SK-N-SH (cell line): ENCODE measurements at regions not wholly inside any gene's neighbourhood (a gene's known extent, or its start where the extent isn't known, plus 50 kb on each side); places are given as distances from the start of the nearest gene placed in this dataset.

ENCODE experiments used
- CTCF ChIA-PET: fragments of 300-600, 350-600 bp; formaldehyde crosslinking; extraction: SDS; loops from one replicate; lab custom pipeline; 2021; lab: Yijun Ruan, JAX
- POLR2A ChIA-PET: fragments of 350-600 bp; sonication (Branson Sonifier 250); formaldehyde crosslinking; extraction: SDS; loops from one replicate; lab custom pipeline; 2020; ENCODE audit warnings: antibody characterized with exemption, inconsistent platforms; lab: Yijun Ruan, JAX
- DNase-seq: peaks from one replicate; pipeline ENCODE4 v3.0.0; 2012
- H2AFZ ChIP-seq: fragments of 200-600 bp; sonication (generic); 2 replicates; pipeline ENCODE4 v1.8.1; 2016; ENCODE audit warnings: antibody characterized with exemption, mild to moderate bottlenecking, low read depth
- H3F3A ChIP-seq: fragments of 200-600 bp; sonication (generic); replicated peaks from 2 replicates; pipeline ENCODE3; 2016; ENCODE audit warnings: antibody characterized with exemption, mild to moderate bottlenecking; ENCODE audit not compliant: insufficient read depth
- H3K27ac ChIP-seq, 2 experiments: fragments of 200-500 bp in 1 of 2; fragments of 200-600 bp in 1 of 2; sonication (Bioruptor generic) in 1 of 2; sonication (generic), shearing (Covaris generic) in 1 of 2; 2 replicates each; pipeline versions ENCODE4 v1.5.1 to v1.6.1; 2014 to 2016; ENCODE audit warnings: low read depth in 2 of 2, inconsistent platforms in 1 of 2, low read length in 1 of 2, mild to moderate bottlenecking in 1 of 2, mixed read lengths in 1 of 2
- H3K27me3 ChIP-seq: fragments of 200-600 bp; sonication (generic), shearing (Covaris generic); 2 replicates; pipeline ENCODE4 v1.6.1; 2016; ENCODE audit warnings: mixed run types; ENCODE audit not compliant: insufficient read depth
- H3K36me3 ChIP-seq, 2 experiments: fragments of 200-500 bp in 1 of 2; fragments of 200-600 bp in 1 of 2; sonication (Bioruptor generic) in 1 of 2; sonication (generic) in 1 of 2; replicated peaks in 1 of 2; 2 replicates each; pipeline versions ENCODE3 to v1.5.1; 2014 to 2016; ENCODE audit warnings: low read length in 1 of 2, mild to moderate bottlenecking in 1 of 2; ENCODE audit not compliant: insufficient read depth in 2 of 2, control insufficient read depth in 1 of 2
- H3K4me1 ChIP-seq, 2 experiments: fragments of 200-500 bp in 1 of 2; fragments of 200-600 bp in 1 of 2; sonication (Bioruptor generic) in 1 of 2; sonication (generic), shearing (Covaris generic) in 1 of 2; 2 replicates each; pipeline versions ENCODE4 v1.5.1 to v1.6.1; 2014 to 2016; ENCODE audit warnings: low read depth in 1 of 2, low read length in 1 of 2, mixed run types in 1 of 2; ENCODE audit not compliant: insufficient read depth in 2 of 2, control insufficient read depth in 1 of 2
- H3K4me2 ChIP-seq: fragments of 200-600 bp; sonication (generic), shearing (Covaris generic); 2 replicates; pipeline ENCODE4 v1.6.1; 2017; ENCODE audit warnings: mixed run types
- H3K4me3 ChIP-seq, 2 experiments: fragments of 200-500 bp in 1 of 2; fragments of 200-600 bp in 1 of 2; sonication (Bioruptor generic) in 1 of 2; sonication (generic), shearing (Covaris generic) in 1 of 2; 2 replicates each; pipeline versions ENCODE4 v1.5.1 to v1.8.1; 2014 to 2016; ENCODE audit warnings: low read depth in 2 of 2, inconsistent platforms in 1 of 2, low read length in 1 of 2, mild to moderate bottlenecking in 1 of 2, mixed read lengths in 1 of 2, moderate library complexity in 1 of 2
- H3K79me2 ChIP-seq: fragments of 200-600 bp; sonication (generic); 2 replicates; pipeline ENCODE4 v1.8.1; 2017; ENCODE audit warnings: mild to moderate bottlenecking; ENCODE audit not compliant: insufficient read depth
- H3K9ac ChIP-seq: fragments of 200-600 bp; sonication (generic); 2 replicates; pipeline ENCODE4 v1.6.1; 2017; ENCODE audit warnings: mixed run types
- H3K9me2 ChIP-seq: fragments of 200-600 bp; sonication (generic); 2 replicates; pipeline ENCODE4 v1.6.1; 2017; ENCODE audit warnings: mixed run types
- H3K9me3 ChIP-seq: fragments of 200-600 bp; sonication (generic); 2 replicates; pipeline ENCODE4 v1.6.1; 2017; ENCODE audit warnings: mixed run types, mild to moderate bottlenecking, moderate library complexity
- H4K20me1 ChIP-seq: fragments of 200-600 bp; sonication (generic); 2 replicates; pipeline ENCODE4 v1.6.1; 2017; ENCODE audit warnings: mild to moderate bottlenecking, mixed run types; ENCODE audit not compliant: insufficient read depth
- CHD2 ChIP-seq: fragments of 150-350 bp; IDR thresholded peaks from 2 replicates; pipeline ENCODE4 v1.6.1; 2018; ENCODE audit warnings: low read length; ENCODE audit not compliant: partially characterized antibody
- ELF1 ChIP-seq: IDR thresholded peaks from 2 replicates; pipeline ENCODE4 v1.4.0; 2012
- GATA2 ChIP-seq: sonication (generic); formaldehyde crosslinking; IDR thresholded peaks from 2 replicates; pipeline ENCODE4 v1.5.0; 2020; ENCODE audit warnings: mild to moderate bottlenecking, missing genetic modification reagents
- MXI1 ChIP-seq: IDR thresholded peaks from 2 replicates; pipeline ENCODE4 v1.6.1; 2012; ENCODE audit warnings: mild to moderate bottlenecking, low read depth, low read length, improper control_type of control experiment
- NFIC ChIP-seq: IDR thresholded peaks from 2 replicates; pipeline ENCODE4 v1.4.0; 2012; ENCODE audit warnings: borderline replicate concordance
- POLR2AphosphoS5 ChIP-seq: IDR thresholded peaks from 2 replicates; pipeline ENCODE4 v1.6.1; 2012; ENCODE audit warnings: low read depth, low read length
- RAD21 ChIP-seq: IDR thresholded peaks from 2 replicates; pipeline ENCODE4 v1.6.1; 2012; ENCODE audit warnings: mild to moderate bottlenecking, low read length
- SIN3A ChIP-seq: IDR thresholded peaks from 2 replicates; pipeline ENCODE4 v1.6.1; 2012; ENCODE audit warnings: low read depth, mild to moderate bottlenecking, low read length, moderate library complexity, borderline replicate concordance
- TAF1 ChIP-seq: IDR thresholded peaks from 2 replicates; pipeline ENCODE4 v1.6.1; 2012; ENCODE audit warnings: low read depth, mild to moderate bottlenecking, low read length, moderate library complexity, borderline replicate concordance
- YY1 ChIP-seq: IDR thresholded peaks from 2 replicates; pipeline ENCODE4 v1.4.0; 2012; ENCODE audit warnings: low read depth, mild to moderate bottlenecking
- WGBS: methylation state at CpG from one replicate; pipeline ENCODE4 v1.1.6; 2017; ENCODE audit warnings: low lambda C conversion rate; 5-methylcytosine and 5-hydroxymethylcytosine counted together
- TF ChIP-seq, protein P1 (sequence below): IDR thresholded peaks from 2 replicates; pipeline ENCODE4; 2012
- TF ChIP-seq, protein P2 (sequence below): IDR thresholded peaks from 2 replicates; pipeline ENCODE4 v1.4.0; 2012; ENCODE audit warnings: low read depth
- TF ChIP-seq, protein P3 (sequence below): fragments of 200-600 bp; sonication (generic); IDR thresholded peaks from 2 replicates; pipeline ENCODE4 v1.6.1; 2017; ENCODE audit warnings: antibody characterized with exemption, mild to moderate bottlenecking, moderate library complexity

DNA sequence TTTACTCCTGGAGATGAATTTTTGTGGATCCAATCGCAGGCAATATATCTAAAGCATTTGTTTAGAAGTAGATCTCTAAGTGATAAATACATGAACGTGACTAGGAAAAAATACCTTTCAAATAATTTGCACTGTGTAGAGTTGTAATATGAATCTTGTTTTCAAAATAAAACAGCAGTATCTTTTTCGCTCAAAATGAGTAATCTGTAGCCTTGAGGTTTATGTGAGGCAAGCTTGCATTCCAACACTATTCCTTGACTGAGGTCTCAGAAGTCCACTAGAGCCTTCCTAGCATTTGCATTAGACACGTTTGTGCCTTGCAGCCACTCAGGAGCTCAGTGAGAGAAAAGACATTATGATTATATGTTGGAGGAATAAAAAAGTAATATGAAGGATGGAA is 138.3 kb upstream of the ROBO1 start:
- H3F3A ChIP-seq, result no peaks in the 10 kb centered on the region
- TF ChIP-seq, protein P1, sequence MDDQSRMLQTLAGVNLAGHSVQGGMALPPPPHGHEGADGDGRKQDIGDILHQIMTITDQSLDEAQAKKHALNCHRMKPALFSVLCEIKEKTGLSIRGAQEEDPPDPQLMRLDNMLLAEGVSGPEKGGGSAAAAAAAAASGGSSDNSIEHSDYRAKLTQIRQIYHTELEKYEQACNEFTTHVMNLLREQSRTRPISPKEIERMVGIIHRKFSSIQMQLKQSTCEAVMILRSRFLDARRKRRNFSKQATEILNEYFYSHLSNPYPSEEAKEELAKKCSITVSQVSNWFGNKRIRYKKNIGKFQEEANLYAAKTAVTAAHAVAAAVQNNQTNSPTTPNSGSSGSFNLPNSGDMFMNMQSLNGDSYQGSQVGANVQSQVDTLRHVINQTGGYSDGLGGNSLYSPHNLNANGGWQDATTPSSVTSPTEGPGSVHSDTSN, result no peak
- TF ChIP-seq RAD21 (no peak), ELF1 (no peak), SIN3A (no peak), MXI1 (no peak), NFIC (no peak)
- TF ChIP-seq, protein P2, sequence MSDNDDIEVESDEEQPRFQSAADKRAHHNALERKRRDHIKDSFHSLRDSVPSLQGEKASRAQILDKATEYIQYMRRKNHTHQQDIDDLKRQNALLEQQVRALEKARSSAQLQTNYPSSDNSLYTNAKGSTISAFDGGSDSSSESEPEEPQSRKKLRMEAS, result no peak
- TF ChIP-seq, protein P3, sequence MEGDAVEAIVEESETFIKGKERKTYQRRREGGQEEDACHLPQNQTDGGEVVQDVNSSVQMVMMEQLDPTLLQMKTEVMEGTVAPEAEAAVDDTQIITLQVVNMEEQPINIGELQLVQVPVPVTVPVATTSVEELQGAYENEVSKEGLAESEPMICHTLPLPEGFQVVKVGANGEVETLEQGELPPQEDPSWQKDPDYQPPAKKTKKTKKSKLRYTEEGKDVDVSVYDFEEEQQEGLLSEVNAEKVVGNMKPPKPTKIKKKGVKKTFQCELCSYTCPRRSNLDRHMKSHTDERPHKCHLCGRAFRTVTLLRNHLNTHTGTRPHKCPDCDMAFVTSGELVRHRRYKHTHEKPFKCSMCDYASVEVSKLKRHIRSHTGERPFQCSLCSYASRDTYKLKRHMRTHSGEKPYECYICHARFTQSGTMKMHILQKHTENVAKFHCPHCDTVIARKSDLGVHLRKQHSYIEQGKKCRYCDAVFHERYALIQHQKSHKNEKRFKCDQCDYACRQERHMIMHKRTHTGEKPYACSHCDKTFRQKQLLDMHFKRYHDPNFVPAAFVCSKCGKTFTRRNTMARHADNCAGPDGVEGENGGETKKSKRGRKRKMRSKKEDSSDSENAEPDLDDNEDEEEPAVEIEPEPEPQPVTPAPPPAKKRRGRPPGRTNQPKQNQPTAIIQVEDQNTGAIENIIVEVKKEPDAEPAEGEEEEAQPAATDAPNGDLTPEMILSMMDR, result no peak
- 44% methylated on average over 4 of the region's 4 CpGs for WGBS
- no peaks in the 10 kb centered on the region for H3K4me1 ChIP-seq
- no peaks in the 10 kb centered on the region for H3K9me3 ChIP-seq
- ChIA-PET POLR2A (no interaction called here), CTCF (no interaction called here)
- H3K36me3 ChIP-seq, result no peaks in the 10 kb centered on the region
- H3K27ac ChIP-seq, result no peak overlapping the region
- no peak overlapping the region for H2AFZ ChIP-seq
- H3K4me3 ChIP-seq, result no peak overlapping the region
- H3K9ac ChIP-seq, result no peak overlapping the region
- 0 out of 2 replicates have a peak, but pooled peaks cover 2% of the 10 kb centered on the region for H4K20me1 ChIP-seq
- no peaks in the 10 kb centered on the region for H3K9me2 ChIP-seq
- H3K4me2 ChIP-seq, result no peak overlapping the region
- no peaks in the 10 kb centered on the region for H3K27me3 ChIP-seq
- no peaks in the 10 kb centered on the region for H3K79me2 ChIP-seq
- no peak for DNase-seq

DNA sequence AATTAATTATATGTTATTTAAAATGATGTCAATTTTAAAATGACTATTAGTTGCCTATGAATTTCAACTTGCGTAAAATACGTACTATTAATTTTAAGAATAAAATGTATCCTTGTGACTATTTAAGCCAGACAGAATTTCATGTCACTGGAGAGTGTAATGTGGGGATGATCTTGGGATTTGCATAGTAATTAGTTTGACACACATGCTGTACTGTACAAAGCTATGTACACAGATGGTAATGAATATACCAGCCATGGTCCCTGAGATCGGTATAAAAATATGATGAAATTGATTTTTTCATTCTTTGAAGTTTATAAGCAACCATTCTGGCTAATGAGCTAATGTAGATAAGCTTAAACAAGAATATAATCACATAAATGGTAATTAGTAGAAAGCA is 134.4 kb upstream of the ROBO1 start:
- Histone ChIP-seq H3K9ac (no peak overlapping the region), H3K4me1 (no peaks in the 10 kb centered on the region), H3K36me3 (no peaks in the 10 kb centered on the region), H4K20me1 (0 out of 2 replicates have a peak, but pooled peaks cover 2% of the 10 kb centered on the region), H3K4me3 (no peak overlapping the region), H3K9me2 (no peaks in the 10 kb centered on the region), H3K4me2 (no peak overlapping the region), H2AFZ (no peak overlapping the region), H3K79me2 (no peaks in the 10 kb centered on the region), H3K27ac (no peak overlapping the region), H3K27me3 (no peaks in the 10 kb centered on the region), H3K9me3 (no peaks in the 10 kb centered on the region), H3F3A (no peaks in the 10 kb centered on the region)
- 85% methylated on average over 3 of the region's 3 CpGs for WGBS
- ChIA-PET CTCF (no interaction called here), POLR2A (no interaction called here)
- no peak for TF ChIP-seq SIN3A
- TF ChIP-seq POLR2AphosphoS5, result no peak
- TF ChIP-seq GATA2 (CRISPR knock-in tag), result no peak
- TF ChIP-seq TAF1, result no peak
- TF ChIP-seq CHD2, result no peak
- TF ChIP-seq YY1, result no peak
- no peak for TF ChIP-seq ELF1
- no peak for DNase-seq
